GM19239 (cell line): ENCODE measurements at regions not wholly inside any gene's neighbourhood (a gene's known extent, or its start where the extent isn't known, plus 50 kb on each side); places are given as distances from the start of the nearest gene placed in this dataset.
"Not testable (repeated sequence)": the region's sequence is repeated elsewhere in the genome, so short reads cannot be mapped to it uniquely, and the experiment has no call there.

Experiments
- DNase-seq: peaks from one replicate; pipeline ENCODE4 v3.0.0; 2011; ENCODE audit warnings: low spot score; ENCODE audit not compliant: insufficient read length
- FAIRE-seq: peaks from 2 replicates; lab custom pipeline; 2011; peaks lifted over from hg19 to GRCh38; lab: Jason Lieb, UNC

- no peak for FAIRE-seq
- no peak for DNase-seq
Observed at GRCh38 chr5:17816505-17816904, 182.2 kb downstream of the TAF11L14 start.

- DNase-seq (no peak), FAIRE-seq (no peak)
Observed at GRCh38 chr5:17816944-17817343, 182.7 kb downstream of the TAF11L14 start.

- DNase-seq = no peak
- no peak for FAIRE-seq
Observed at GRCh38 chr5:17817990-17818389, 183.7 kb downstream of the TAF11L14 start.

GRCh38 chr5:17819783-17820182, 185.5 kb downstream of the TAF11L14 start:
- FAIRE-seq (no peak), DNase-seq (no peak)

- no peak for DNase-seq
- FAIRE-seq = no peak
Observed at GRCh38 chr5:17828681-17829080, 194.4 kb downstream of the TAF11L14 start.

- no peak for FAIRE-seq
- DNase-seq = no peak
Observed at GRCh38 chr5:17829456-17829855, 195.2 kb downstream of the TAF11L14 start.

GRCh38 chr5:17831279-17831678, 197.0 kb downstream of the TAF11L14 start:
- no peak for FAIRE-seq
- DNase-seq = no peak

- no peak for FAIRE-seq
- no peak for DNase-seq
Observed at GRCh38 chr5:17832949-17833745, 198.9 kb downstream of the TAF11L14 start.

GRCh38 chr5:17837757-17838156, 203.5 kb downstream of the TAF11L14 start:
- FAIRE-seq (no peak), DNase-seq (no peak)

- DNase-seq (no peak), FAIRE-seq (no peak)
Observed at GRCh38 chr5:17838469-17838868, 204.2 kb downstream of the TAF11L14 start.

- FAIRE-seq (no peak), DNase-seq (no peak)
Observed at GRCh38 chr5:17839848-17840247, 205.6 kb downstream of the TAF11L14 start.

- DNase-seq (no peak), FAIRE-seq (no peak)
Observed at GRCh38 chr5:17846496-17846895, 212.2 kb downstream of the TAF11L14 start.

- FAIRE-seq (no peak), DNase-seq (no peak)
Observed at GRCh38 chr5:17847286-17847685, 213.0 kb downstream of the TAF11L14 start.

- DNase-seq (no peak), FAIRE-seq (no peak)
Observed at GRCh38 chr5:17852111-17852510, 217.9 kb downstream of the TAF11L14 start.

- no peak for DNase-seq
- no peak for FAIRE-seq
Observed at GRCh38 chr5:17852740-17853139, 218.5 kb downstream of the TAF11L14 start.

GRCh38 chr5:17854901-17855300, 220.6 kb downstream of the TAF11L14 start:
- no peak for FAIRE-seq
- DNase-seq = no peak

GRCh38 chr5:17860660-17861315, 226.5 kb downstream of the TAF11L14 start:
- FAIRE-seq (no peak), DNase-seq (no peak)

- not testable (repeated sequence) for DNase-seq, FAIRE-seq
Observed at GRCh38 chr5:17864903-17865302, 230.6 kb downstream of the TAF11L14 start.

GRCh38 chr5:17865966-17866365, 231.7 kb downstream of the TAF11L14 start:
- not testable (repeated sequence) for FAIRE-seq, DNase-seq

- FAIRE-seq = no peak
- DNase-seq = no peak
Observed at GRCh38 chr5:17872204-17872603, 237.9 kb downstream of the TAF11L14 start.

GRCh38 chr5:17878541-17878940, 244.3 kb downstream of the TAF11L14 start:
- DNase-seq = no peak

GRCh38 chr5:17879276-17879675, 245.0 kb downstream of the TAF11L14 start:
- no peak for FAIRE-seq

More at GRCh38 chr5:17878541-17878940, 244.3 kb downstream of the TAF11L14 start:
- no peak for FAIRE-seq

More at GRCh38 chr5:17879276-17879675, 245.0 kb downstream of the TAF11L14 start:
- DNase-seq = no peak
